ENCODE measurements at regions not wholly inside any gene's neighbourhood (a gene's known extent, or its start where the extent isn't known, plus 50 kb on each side); places are given as distances from the start of the nearest gene placed in this dataset.

DNA sequence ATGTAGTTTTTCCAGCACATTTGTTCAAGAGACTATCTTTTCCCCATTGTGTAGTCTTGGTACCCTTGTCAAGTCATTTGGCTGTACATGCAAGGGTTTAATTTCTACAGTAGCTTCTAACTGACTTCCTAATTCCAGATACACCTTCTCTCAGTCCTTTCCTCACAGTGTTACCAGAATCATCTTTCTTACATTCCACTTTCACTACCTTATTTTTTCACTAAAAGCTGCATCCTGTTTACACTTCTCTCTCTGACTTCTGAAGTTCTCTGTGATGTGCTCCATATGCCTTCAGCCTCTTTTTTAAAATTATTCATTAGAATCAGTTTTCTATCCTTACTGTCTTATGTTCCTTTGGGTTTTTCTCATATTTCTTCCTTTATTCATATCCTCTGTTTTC is 57.1 kb upstream of the RWDD3 start:
- Histone ChIP-seq H3K27ac (no peak overlapping the region), H3K9me3 (no peaks in the 10 kb centered on the region), H3K4me1 (no peaks in the 10 kb centered on the region), H3K4me3 (no peak overlapping the region), H3K27me3 (no peaks in the 10 kb centered on the region), H3K36me3 (no peaks in the 10 kb centered on the region)
- intact Hi-C loops (cut with DNase I) = no loop called here
- DNase-seq (ENCODE audit: extremely low spot score in 2 of 2) = no peak
- TF ChIP-seq POLR2AphosphoS5 (IDR thresholded peaks at IDR 0.05; ENCODE audit: insufficient read depth in 1 of 2, low read depth in 1 of 2) (no peak), POLR2A (IDR thresholded peaks at IDR 0.05) (no peak)
- TF ChIP-seq, protein P1, sequence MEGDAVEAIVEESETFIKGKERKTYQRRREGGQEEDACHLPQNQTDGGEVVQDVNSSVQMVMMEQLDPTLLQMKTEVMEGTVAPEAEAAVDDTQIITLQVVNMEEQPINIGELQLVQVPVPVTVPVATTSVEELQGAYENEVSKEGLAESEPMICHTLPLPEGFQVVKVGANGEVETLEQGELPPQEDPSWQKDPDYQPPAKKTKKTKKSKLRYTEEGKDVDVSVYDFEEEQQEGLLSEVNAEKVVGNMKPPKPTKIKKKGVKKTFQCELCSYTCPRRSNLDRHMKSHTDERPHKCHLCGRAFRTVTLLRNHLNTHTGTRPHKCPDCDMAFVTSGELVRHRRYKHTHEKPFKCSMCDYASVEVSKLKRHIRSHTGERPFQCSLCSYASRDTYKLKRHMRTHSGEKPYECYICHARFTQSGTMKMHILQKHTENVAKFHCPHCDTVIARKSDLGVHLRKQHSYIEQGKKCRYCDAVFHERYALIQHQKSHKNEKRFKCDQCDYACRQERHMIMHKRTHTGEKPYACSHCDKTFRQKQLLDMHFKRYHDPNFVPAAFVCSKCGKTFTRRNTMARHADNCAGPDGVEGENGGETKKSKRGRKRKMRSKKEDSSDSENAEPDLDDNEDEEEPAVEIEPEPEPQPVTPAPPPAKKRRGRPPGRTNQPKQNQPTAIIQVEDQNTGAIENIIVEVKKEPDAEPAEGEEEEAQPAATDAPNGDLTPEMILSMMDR (IDR thresholded peaks at IDR 0.05) = no peak

DNA sequence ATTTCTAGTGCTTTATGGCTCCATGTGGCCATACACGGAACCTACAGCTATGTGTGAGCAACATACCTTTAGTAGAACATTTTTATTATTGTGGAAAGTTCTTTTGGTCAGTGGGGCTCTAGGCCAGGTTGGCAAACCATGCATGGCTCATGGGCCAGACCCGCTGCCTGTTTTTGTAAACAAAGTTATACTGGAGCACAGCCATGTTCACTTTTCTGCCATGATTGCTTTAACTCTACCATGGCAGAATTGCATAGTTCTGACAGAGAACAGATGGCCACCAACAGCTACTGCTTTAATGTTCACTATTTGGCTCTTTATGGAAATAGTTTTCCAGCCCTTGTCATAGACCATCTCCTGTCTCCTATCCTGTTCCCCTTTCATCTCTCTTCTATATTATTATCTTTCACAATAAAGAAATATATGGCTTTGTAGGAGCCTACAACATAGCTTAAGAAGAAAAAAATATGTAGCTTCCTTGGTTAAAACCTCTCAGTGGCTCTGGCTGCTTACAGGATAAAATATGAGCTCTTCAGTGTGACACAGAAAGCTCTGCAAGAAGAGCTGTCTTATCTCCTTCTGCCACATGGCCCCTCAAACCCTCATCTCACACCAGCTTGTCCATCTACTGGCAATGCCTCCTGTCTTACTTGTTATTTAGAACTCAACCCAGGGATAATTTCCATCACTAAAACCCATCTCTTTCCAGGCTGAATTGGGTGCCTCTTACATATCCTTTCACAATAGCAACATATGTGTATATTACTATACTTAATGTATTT is 54.6 kb upstream of the RWDD3 start:
- TF ChIP-seq POLR2AphosphoS5 (IDR thresholded peaks at IDR 0.05; ENCODE audit: insufficient read depth in 1 of 2, low read depth in 1 of 2) = no peak
- DNase-seq (ENCODE audit: extremely low spot score in 2 of 2) = no peak
- H3K27ac ChIP-seq = no peak overlapping the region

DNA sequence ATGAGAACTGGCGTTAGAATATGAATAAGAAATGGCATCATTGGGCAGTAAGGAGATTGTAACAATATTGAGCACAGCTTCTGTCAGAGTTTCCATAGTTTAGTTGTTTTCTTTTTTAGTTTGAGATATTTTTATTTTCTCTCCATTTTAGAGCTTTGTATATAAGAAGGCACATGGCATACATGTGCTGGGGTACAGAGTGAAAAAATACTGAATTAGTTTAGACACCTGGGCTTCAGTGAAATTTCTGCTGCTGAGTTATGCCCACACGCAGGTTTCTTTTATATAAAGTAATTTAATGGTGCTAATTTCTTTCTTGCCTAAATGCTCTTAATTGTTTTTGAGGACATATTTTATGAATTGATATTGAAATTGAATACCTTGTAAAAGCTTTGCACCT is 53.6 kb upstream of the RWDD3 start:
- Histone ChIP-seq H3K27me3 (no peaks in the 10 kb centered on the region), H3K4me3 (no peak overlapping the region), H3K4me1 (no peaks in the 10 kb centered on the region), H3K27ac (no peak overlapping the region), H3K36me3 (no peaks in the 10 kb centered on the region), H3K9me3 (no peaks in the 10 kb centered on the region)
- intact Hi-C loops (cut with DNase I) = no loop called here
- TF ChIP-seq POLR2AphosphoS5 (IDR thresholded peaks at IDR 0.05; ENCODE audit: insufficient read depth in 1 of 2, low read depth in 1 of 2) (no peak), POLR2A (IDR thresholded peaks at IDR 0.05) (no peak)
- TF ChIP-seq, protein P1 (IDR thresholded peaks at IDR 0.05) = no peak
- no peak for DNase-seq (ENCODE audit: extremely low spot score in 2 of 2)

More for the DNA sequence above, 54.6 kb upstream of the RWDD3 start:
- H3K4me3 ChIP-seq = no peak overlapping the region
- H3K36me3 ChIP-seq = no peaks in the 10 kb centered on the region
- intact Hi-C loops (cut with DNase I) = no loop called here
- H3K9me3 ChIP-seq = no peaks in the 10 kb centered on the region
- H3K27me3 ChIP-seq = no peaks in the 10 kb centered on the region
- H3K4me1 ChIP-seq = no peaks in the 10 kb centered on the region

DNA sequence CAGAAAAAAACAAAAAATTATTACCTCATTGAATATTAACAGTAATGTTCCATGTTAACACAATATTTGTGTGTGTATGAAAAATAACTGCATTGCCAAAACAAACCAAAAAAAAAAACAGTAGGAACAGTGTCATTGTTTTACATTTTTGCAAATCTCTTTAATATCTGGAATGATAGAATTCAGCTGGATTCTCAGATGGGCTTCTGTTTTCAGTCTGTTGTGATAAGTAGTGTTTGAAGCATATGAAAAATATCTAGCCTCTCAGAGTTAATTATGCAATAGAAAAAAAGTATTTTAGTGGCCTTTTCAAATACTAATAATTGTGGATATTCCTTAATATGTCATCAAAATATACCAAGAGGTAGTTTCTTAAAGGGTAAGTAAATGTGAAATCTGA is 52.9 kb upstream of the RWDD3 start:
- intact Hi-C loops (cut with DNase I) = no loop called here

DNA sequence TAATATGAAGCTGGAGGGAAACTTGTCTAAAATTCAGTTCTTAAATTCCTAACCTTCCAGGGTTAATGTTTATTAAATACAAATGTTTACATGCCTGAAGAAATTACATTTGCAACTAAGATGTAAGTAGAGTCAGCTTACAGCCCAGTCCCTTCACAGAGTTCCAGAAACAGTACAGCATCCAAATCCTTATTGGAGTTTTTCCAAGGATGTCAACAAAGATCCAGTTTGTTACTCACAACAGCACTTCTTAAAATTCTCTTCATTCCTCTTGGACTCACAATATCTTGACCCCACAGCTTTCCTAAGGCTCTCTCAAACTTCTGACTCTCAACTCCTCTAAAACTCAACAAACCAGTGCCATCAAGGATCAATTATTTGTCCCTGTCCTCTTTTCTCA is 50.1 kb upstream of the RWDD3 start:
- Histone ChIP-seq H3K27me3 (no peaks in the 10 kb centered on the region), H3K4me3 (no peak overlapping the region), H3K9me3 (no peaks in the 10 kb centered on the region), H3K27ac (no peak overlapping the region), H3K4me1 (no peaks in the 10 kb centered on the region), H3K36me3 (no peaks in the 10 kb centered on the region)
- TF ChIP-seq, protein P1 (IDR thresholded peaks at IDR 0.05) = no peak
- no peak for TF ChIP-seq POLR2AphosphoS5 (IDR thresholded peaks at IDR 0.05; ENCODE audit: insufficient read depth in 1 of 2, low read depth in 1 of 2)
- TF ChIP-seq POLR2A (IDR thresholded peaks at IDR 0.05) = no peak
- intact Hi-C loops (cut with DNase I) = no loop called here
- DNase-seq (ENCODE audit: extremely low spot score in 2 of 2) = no peak

More for the DNA sequence above, 52.9 kb upstream of the RWDD3 start:
- H3K36me3 ChIP-seq = no peaks in the 10 kb centered on the region
- H3K4me1 ChIP-seq = no peaks in the 10 kb centered on the region
- DNase-seq (ENCODE audit: extremely low spot score in 2 of 2) = no peak
- no peaks in the 10 kb centered on the region for H3K27me3 ChIP-seq
- TF ChIP-seq, protein P1 (IDR thresholded peaks at IDR 0.05) = no peak
- no peak for TF ChIP-seq POLR2A (IDR thresholded peaks at IDR 0.05)
- TF ChIP-seq POLR2AphosphoS5 (IDR thresholded peaks at IDR 0.05; ENCODE audit: insufficient read depth in 1 of 2, low read depth in 1 of 2) = no peak
- no peak overlapping the region for H3K27ac ChIP-seq
- no peak overlapping the region for H3K4me3 ChIP-seq
- H3K9me3 ChIP-seq = no peaks in the 10 kb centered on the region

Measured in vagina (tissue), 2 donors.